ENCODE measurements at regions not wholly inside any gene's neighbourhood (a gene's known extent, or its start where the extent isn't known, plus 50 kb on each side); places are given as distances from the start of the nearest gene placed in this dataset.

GRCh38 chr1:14521622-14522021, 76.9 kb upstream of the KAZN start:
- H3K27me3 ChIP-seq, result no peaks in the 10 kb centered on the region
- WGBS, result 84% methylated on average over 6 of the region's 6 CpGs
- TF ChIP-seq, protein P1, sequence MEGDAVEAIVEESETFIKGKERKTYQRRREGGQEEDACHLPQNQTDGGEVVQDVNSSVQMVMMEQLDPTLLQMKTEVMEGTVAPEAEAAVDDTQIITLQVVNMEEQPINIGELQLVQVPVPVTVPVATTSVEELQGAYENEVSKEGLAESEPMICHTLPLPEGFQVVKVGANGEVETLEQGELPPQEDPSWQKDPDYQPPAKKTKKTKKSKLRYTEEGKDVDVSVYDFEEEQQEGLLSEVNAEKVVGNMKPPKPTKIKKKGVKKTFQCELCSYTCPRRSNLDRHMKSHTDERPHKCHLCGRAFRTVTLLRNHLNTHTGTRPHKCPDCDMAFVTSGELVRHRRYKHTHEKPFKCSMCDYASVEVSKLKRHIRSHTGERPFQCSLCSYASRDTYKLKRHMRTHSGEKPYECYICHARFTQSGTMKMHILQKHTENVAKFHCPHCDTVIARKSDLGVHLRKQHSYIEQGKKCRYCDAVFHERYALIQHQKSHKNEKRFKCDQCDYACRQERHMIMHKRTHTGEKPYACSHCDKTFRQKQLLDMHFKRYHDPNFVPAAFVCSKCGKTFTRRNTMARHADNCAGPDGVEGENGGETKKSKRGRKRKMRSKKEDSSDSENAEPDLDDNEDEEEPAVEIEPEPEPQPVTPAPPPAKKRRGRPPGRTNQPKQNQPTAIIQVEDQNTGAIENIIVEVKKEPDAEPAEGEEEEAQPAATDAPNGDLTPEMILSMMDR (IDR thresholded peaks at IDR 0.05), result no peak
- no peak for TF ChIP-seq POLR2A (IDR thresholded peaks at IDR 0.05; ENCODE audit: low read depth)
- no peak for TF ChIP-seq POLR2AphosphoS5 (IDR thresholded peaks at IDR 0.05)
- TF ChIP-seq EP300 (IDR thresholded peaks at IDR 0.05), result no peak
- H3K36me3 ChIP-seq, result no peaks in the 10 kb centered on the region
- no peaks in the 10 kb centered on the region for H3K9me3 ChIP-seq
- H3K27ac ChIP-seq (replicated peaks in 1 of 4), result peak overlapping the region; percentile 55 to 77 (median 64)
- peaks cover 0 to 75% (median 63%) of the 10 kb centered on the region in 4 donors for H3K4me1 ChIP-seq
- intact Hi-C loops (cut with DNase I), result loop anchor here (5.0 kb wide), 1 partner anchor 379 kb away; no protein-coding TSS in a partner anchor
- no peak for DNase-seq (ENCODE audit: extremely low spot score)
- H3K4me3 ChIP-seq, result no peak overlapping the region

GRCh38 chr1:14522077-14522925, 76.2 kb upstream of the KAZN start:
- Histone ChIP-seq H3K27ac (replicated peaks in 1 of 4) (peak overlapping the region; percentile 55 to 77 (median 64)), H3K36me3 (no peaks in the 10 kb centered on the region), H3K4me3 (no peak overlapping the region), H3K4me1 (peaks cover 0 to 68% (median 57%) of the 10 kb centered on the region in 4 donors), H3K9me3 (no peaks in the 10 kb centered on the region), H3K27me3 (no peaks in the 10 kb centered on the region)
- 61% methylated on average over 9 of the region's 9 CpGs for WGBS
- no peak for DNase-seq (ENCODE audit: extremely low spot score)
- intact Hi-C loops (cut with DNase I), result loop anchor here (5.0 kb wide), 1 partner anchor 380 kb away; no protein-coding TSS in a partner anchor
- TF ChIP-seq, protein P1 (IDR thresholded peaks at IDR 0.05), result no peak
- TF ChIP-seq POLR2A (IDR thresholded peaks at IDR 0.05; ENCODE audit: low read depth) (no peak), EP300 (IDR thresholded peaks at IDR 0.05) (peak; percentile 51), POLR2AphosphoS5 (IDR thresholded peaks at IDR 0.05) (peak; percentile 47 to 79)

DNA sequence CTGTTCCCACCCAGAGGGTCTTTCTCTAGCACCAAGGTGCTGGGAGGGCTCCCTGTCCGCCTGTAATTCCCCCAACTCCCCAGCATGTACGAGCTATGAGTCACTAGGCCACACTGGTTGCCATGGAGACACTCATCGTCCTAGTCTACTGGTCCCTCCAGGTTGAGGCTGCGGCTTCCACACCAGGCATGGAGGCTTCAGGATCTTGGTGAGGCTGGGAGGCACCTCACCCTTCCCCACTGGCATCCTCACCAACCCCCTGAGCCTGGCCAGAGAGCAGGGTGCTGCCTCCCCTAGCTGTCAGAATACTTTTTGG, 75.6 kb upstream of the KAZN start:
- no peaks in the 10 kb centered on the region for H3K9me3 ChIP-seq
- DNase-seq (ENCODE audit: extremely low spot score), result no peak
- intact Hi-C loops (cut with DNase I), result loop anchor here (5.0 kb wide), 1 partner anchor 381 kb away; no protein-coding TSS in a partner anchor
- TF ChIP-seq EP300 (IDR thresholded peaks at IDR 0.05) (no peak), POLR2AphosphoS5 (IDR thresholded peaks at IDR 0.05) (no peak), POLR2A (IDR thresholded peaks at IDR 0.05; ENCODE audit: low read depth) (no peak)
- TF ChIP-seq, protein P1 (IDR thresholded peaks at IDR 0.05), result no peak
- no peaks in the 10 kb centered on the region for H3K27me3 ChIP-seq
- peak overlapping the region; percentile 55 to 77 (median 64) for H3K27ac ChIP-seq (replicated peaks in 1 of 4)
- H3K4me1 ChIP-seq, result peaks cover 0 to 62% (median 51%) of the 10 kb centered on the region in 4 donors
- 58% methylated on average over 4 of the region's 4 CpGs for WGBS
- H3K4me3 ChIP-seq, result no peak overlapping the region
- no peaks in the 10 kb centered on the region for H3K36me3 ChIP-seq

GRCh38 chr1:14524826-14525636, 73.5 kb upstream of the KAZN start:
- no peak overlapping the region for H3K4me3 ChIP-seq
- 60% methylated on average over 3 of the region's 3 CpGs for WGBS
- intact Hi-C loops (cut with DNase I), result loop anchor here (5.0 kb wide), 1 partner anchor 383 kb away; no protein-coding TSS in a partner anchor
- no peak overlapping the region for H3K27ac ChIP-seq (replicated peaks in 1 of 4)
- H3K9me3 ChIP-seq, result no peaks in the 10 kb centered on the region
- H3K36me3 ChIP-seq, result no peaks in the 10 kb centered on the region
- peaks cover 0 to 41% (median 33%) of the 10 kb centered on the region in 4 donors for H3K4me1 ChIP-seq
- no peak for DNase-seq (ENCODE audit: extremely low spot score)
- no peak for TF ChIP-seq EP300 (IDR thresholded peaks at IDR 0.05)
- TF ChIP-seq, protein P1 (IDR thresholded peaks at IDR 0.05), result no peak
- TF ChIP-seq POLR2AphosphoS5 (IDR thresholded peaks at IDR 0.05), result no peak
- no peak for TF ChIP-seq POLR2A (IDR thresholded peaks at IDR 0.05; ENCODE audit: low read depth)
- H3K27me3 ChIP-seq, result no peaks in the 10 kb centered on the region
